Activated T-cell treated with anti-CD3 and anti-CD28 coated beads, Interleukin-2, amount 50 U/mL, for 72 hours (primary cell): ENCODE measurements at regions not wholly inside any gene's neighbourhood (a gene's known extent, or its start where the extent isn't known, plus 50 kb on each side); places are given as distances from the start of the nearest gene placed in this dataset.

Experiments used
- ATAC-seq, 2 donors: fragments of 150-1000 bp; cut with Tn5 transposase; replicated peaks in 1 of 2; 2 replicates each; pipeline ENCODE4 v1.10.0; 2021; ENCODE audit warnings: moderate library complexity in 2 of 2, mild to moderate bottlenecking in 1 of 2
- DNase-seq, 2 donors: peaks; one replicate each; pipeline ENCODE4 v3.0.0; 2021 to 2022; ENCODE audit warnings: mixed read lengths in 1 of 2
- H3K27ac Mint-ChIP-seq: one replicate; pipeline ENCODE4 v1.8.0; 2022; ENCODE audit warnings: mild to moderate bottlenecking, moderate library complexity, mixed read lengths
- H3K27me3 Mint-ChIP-seq: one replicate; pipeline ENCODE4 v1.8.0; 2022; ENCODE audit warnings: low read depth, mixed read lengths
- H3K36me3 Mint-ChIP-seq, 2 donors: one replicate each; pipeline ENCODE4 v1.8.0; 2022; ENCODE audit warnings: mixed read lengths in 2 of 2, mild to moderate bottlenecking in 1 of 2; ENCODE audit not compliant: insufficient read depth in 2 of 2
- H3K4me1 Mint-ChIP-seq: one replicate; pipeline ENCODE4 v1.8.0; 2022; ENCODE audit warnings: low read depth, mixed read lengths
- H3K4me3 Mint-ChIP-seq, 2 donors: one replicate each; pipeline ENCODE4 v1.8.0; 2022; ENCODE audit warnings: mild to moderate bottlenecking in 2 of 2, mixed read lengths in 2 of 2, moderate library complexity in 2 of 2
- H3K9me3 Mint-ChIP-seq, 2 donors: one replicate each; pipeline ENCODE4 v1.8.0; 2022; ENCODE audit warnings: mixed read lengths in 2 of 2

- Mint-ChIP-seq H3K9me3 (peaks cover 4 to 5% of the 10 kb centered on the region in 2 donors), H3K4me1 (no peaks in the 10 kb centered on the region), H3K27ac (no peak overlapping the region), H3K36me3 (no peaks in the 10 kb centered on the region), H3K4me3 (no peak overlapping the region), H3K27me3 (no peaks in the 10 kb centered on the region)
- ATAC-seq (no peak), DNase-seq (no peak)
Measured at GRCh38 chr2:116718451-116718850, 1096.0 kb upstream of the DDX18 start.

GRCh38 chr2:116719836-116720235 lies 1094.7 kb upstream of the DDX18 start:
- H3K27ac Mint-ChIP-seq = no peak overlapping the region
- no peak overlapping the region for H3K4me3 Mint-ChIP-seq
- no peak for ATAC-seq
- H3K27me3 Mint-ChIP-seq = no peaks in the 10 kb centered on the region
- H3K4me1 Mint-ChIP-seq = no peaks in the 10 kb centered on the region
- no peaks in the 10 kb centered on the region for H3K36me3 Mint-ChIP-seq
- no peak for DNase-seq
- H3K9me3 Mint-ChIP-seq = peaks cover 4 to 5% of the 10 kb centered on the region in 2 donors

- H3K4me1 Mint-ChIP-seq = no peaks in the 10 kb centered on the region
- H3K36me3 Mint-ChIP-seq = no peaks in the 10 kb centered on the region
- no peak overlapping the region for H3K4me3 Mint-ChIP-seq
- no peak for DNase-seq
- H3K27me3 Mint-ChIP-seq = no peaks in the 10 kb centered on the region
- ATAC-seq = no peak
- peaks cover 2 to 13% of the 10 kb centered on the region in 2 donors for H3K9me3 Mint-ChIP-seq
- no peak overlapping the region for H3K27ac Mint-ChIP-seq
Measured at GRCh38 chr2:116724550-116724949, 1089.9 kb upstream of the DDX18 start.

- Mint-ChIP-seq H3K4me3 (no peak overlapping the region), H3K9me3 (peaks cover 4% of the 10 kb centered on the region in 2 donors)
- no peak for ATAC-seq
Measured at GRCh38 chr2:116732322-116732721, 1082.2 kb upstream of the DDX18 start.

GRCh38 chr2:116733699-116734098 lies 1080.8 kb upstream of the DDX18 start:
- no peaks in the 10 kb centered on the region for H3K27me3 Mint-ChIP-seq
- ATAC-seq (no peak), DNase-seq (no peak)
- no peak overlapping the region for H3K27ac Mint-ChIP-seq
- H3K36me3 Mint-ChIP-seq = peaks cover 0 to 4% of the 10 kb centered on the region in 2 donors
- H3K4me1 Mint-ChIP-seq = no peaks in the 10 kb centered on the region
- peaks cover 4% of the 10 kb centered on the region in 2 donors for H3K9me3 Mint-ChIP-seq
- H3K4me3 Mint-ChIP-seq = no peak overlapping the region

More at GRCh38 chr2:116732322-116732721, 1082.2 kb upstream of the DDX18 start:
- peaks cover 0 to 4% of the 10 kb centered on the region in 2 donors for H3K36me3 Mint-ChIP-seq
- no peak overlapping the region for H3K27ac Mint-ChIP-seq
- no peaks in the 10 kb centered on the region for H3K4me1 Mint-ChIP-seq
- no peak for DNase-seq
- no peaks in the 10 kb centered on the region for H3K27me3 Mint-ChIP-seq

GRCh38 chr2:116737951-116738350 lies 1076.5 kb upstream of the DDX18 start:
- no peaks in the 10 kb centered on the region for H3K27me3 Mint-ChIP-seq

GRCh38 chr2:116747103-116747502 lies 1067.4 kb upstream of the DDX18 start:
- ATAC-seq (no peak), DNase-seq (no peak)
- H3K27me3 Mint-ChIP-seq = no peaks in the 10 kb centered on the region
- peaks cover 0 to 2% of the 10 kb centered on the region in 2 donors for H3K36me3 Mint-ChIP-seq
- H3K4me3 Mint-ChIP-seq = no peak overlapping the region
- H3K27ac Mint-ChIP-seq = no peak overlapping the region
- H3K9me3 Mint-ChIP-seq = peaks cover 3 to 7% of the 10 kb centered on the region in 2 donors
- no peaks in the 10 kb centered on the region for H3K4me1 Mint-ChIP-seq

More at GRCh38 chr2:116737951-116738350, 1076.5 kb upstream of the DDX18 start:
- peaks cover 0 to 4% of the 10 kb centered on the region in 2 donors for H3K36me3 Mint-ChIP-seq
- no peaks in the 10 kb centered on the region for H3K4me1 Mint-ChIP-seq
- H3K9me3 Mint-ChIP-seq = peaks cover 2 to 9% of the 10 kb centered on the region in 2 donors
- DNase-seq = no peak
- ATAC-seq = no peak
- no peak overlapping the region for H3K27ac Mint-ChIP-seq
- no peak overlapping the region for H3K4me3 Mint-ChIP-seq

- Mint-ChIP-seq H3K4me1 (no peaks in the 10 kb centered on the region), H3K9me3 (peaks cover 3 to 6% of the 10 kb centered on the region in 2 donors), H3K36me3 (no peaks in the 10 kb centered on the region), H3K27ac (no peak overlapping the region), H3K4me3 (no peak overlapping the region), H3K27me3 (no peaks in the 10 kb centered on the region)
- no peak for DNase-seq
- no peak for ATAC-seq
Measured at GRCh38 chr2:116749994-116750393, 1064.5 kb upstream of the DDX18 start.

- Mint-ChIP-seq H3K36me3 (no peaks in the 10 kb centered on the region), H3K9me3 (peaks cover 2 to 6% of the 10 kb centered on the region in 2 donors), H3K4me1 (no peaks in the 10 kb centered on the region), H3K4me3 (no peak overlapping the region), H3K27me3 (no peaks in the 10 kb centered on the region), H3K27ac (no peak overlapping the region)
- ATAC-seq (no peak), DNase-seq (no peak)
Measured at GRCh38 chr2:116754381-116755101, 1060.0 kb upstream of the DDX18 start.

- DNase-seq (no peak), ATAC-seq (no peak)
- Mint-ChIP-seq H3K4me3 (no peak overlapping the region), H3K27ac (no peak overlapping the region), H3K27me3 (no peaks in the 10 kb centered on the region), H3K9me3 (peaks cover 5 to 9% of the 10 kb centered on the region in 2 donors), H3K36me3 (no peaks in the 10 kb centered on the region), H3K4me1 (no peaks in the 10 kb centered on the region)
Measured at GRCh38 chr2:116761864-116762263, 1052.6 kb upstream of the DDX18 start.

- no peaks in the 10 kb centered on the region for H3K4me1 Mint-ChIP-seq
- DNase-seq = no peak
- H3K4me3 Mint-ChIP-seq = no peak overlapping the region
- no peak for ATAC-seq
- no peaks in the 10 kb centered on the region for H3K36me3 Mint-ChIP-seq
- H3K27me3 Mint-ChIP-seq = no peaks in the 10 kb centered on the region
- no peak overlapping the region for H3K27ac Mint-ChIP-seq
- peaks cover 0 to 3% of the 10 kb centered on the region in 2 donors for H3K9me3 Mint-ChIP-seq
Measured at GRCh38 chr2:116769514-116769913, 1045.0 kb upstream of the DDX18 start.

- ATAC-seq (no peak), DNase-seq (no peak)
- Mint-ChIP-seq H3K4me3 (no peak overlapping the region), H3K27me3 (no peaks in the 10 kb centered on the region), H3K9me3 (peaks cover 5 to 8% of the 10 kb centered on the region in 2 donors), H3K4me1 (no peaks in the 10 kb centered on the region), H3K36me3 (peaks cover 0 to 3% of the 10 kb centered on the region in 2 donors), H3K27ac (no peak overlapping the region)
Measured at GRCh38 chr2:116776556-116776955, 1037.9 kb upstream of the DDX18 start.

GRCh38 chr2:116787848-116788247 lies 1026.6 kb upstream of the DDX18 start:
- ATAC-seq (no peak), DNase-seq (no peak)
- no peaks in the 10 kb centered on the region for H3K27me3 Mint-ChIP-seq
- H3K27ac Mint-ChIP-seq = no peak overlapping the region
- H3K36me3 Mint-ChIP-seq = no peaks in the 10 kb centered on the region
- H3K4me1 Mint-ChIP-seq = no peaks in the 10 kb centered on the region
- H3K4me3 Mint-ChIP-seq = no peak overlapping the region
- H3K9me3 Mint-ChIP-seq = peaks cover 2 to 5% of the 10 kb centered on the region in 2 donors

GRCh38 chr2:116802671-116803070 lies 1011.8 kb upstream of the DDX18 start:
- H3K27me3 Mint-ChIP-seq = no peaks in the 10 kb centered on the region
- no peaks in the 10 kb centered on the region for H3K4me1 Mint-ChIP-seq
- no peak for DNase-seq

More at GRCh38 chr2:116802671-116803070, 1011.8 kb upstream of the DDX18 start:
- Mint-ChIP-seq H3K27ac (no peak overlapping the region), H3K36me3 (peaks cover 2 to 3% of the 10 kb centered on the region in 2 donors), H3K4me3 (no peak overlapping the region), H3K9me3 (peaks cover 14 to 15% of the 10 kb centered on the region in 2 donors)
- no peak for ATAC-seq
